Panc1 (cell line): ENCODE measurements at regions not wholly inside any gene's neighbourhood (a gene's known extent, or its start where the extent isn't known, plus 50 kb on each side); places are given as distances from the start of the nearest gene placed in this dataset.
"Not testable (repeated sequence)": the region's sequence is repeated elsewhere in the genome, so short reads cannot be mapped to it uniquely, and the experiment has no call there.

ENCODE experiments used
- ATAC-seq: fragments of 200-7000 bp; cut with Tn5 transposase; 2 replicates; pipeline ENCODE4 v1.9.1; 2020; ENCODE audit warnings: mild to moderate bottlenecking, moderate library complexity
- BruUV-seq: library from RNA; stranded (reverse); fragments of 400-500 nt; replicated peaks from 2 replicates; lab custom pipeline; 2021; lab: Mats Ljungman, UMichigan
- CTCF ChIA-PET: fragments of 300-600 bp; sonication (Branson Sonifier 250); formaldehyde crosslinking; loops from one replicate; lab custom pipeline; 2022; ENCODE audit warnings: antibody characterized with exemption; lab: Charles Lee
- POLR2A ChIA-PET: fragments of 300-600 bp; sonication (Branson Sonifier 250); formaldehyde crosslinking; loops from one replicate; lab custom pipeline; 2022; ENCODE audit warnings: antibody characterized with exemption; lab: Charles Lee
- DNase-seq: peaks from one replicate; pipeline ENCODE4 v3.0.0-alpha.2; 2010; ENCODE audit warnings: low read depth, low spot score
- H3K27ac ChIP-seq: 2 replicates; pipeline ENCODE4 v1.5.1; 2011; ENCODE audit warnings: mild to moderate bottlenecking, low read length, inconsistent platforms
- H3K27me3 ChIP-seq: fragments of 200-500 bp; sonication (Bioruptor generic); 2 replicates; pipeline ENCODE4 v1.6.0; 2014; ENCODE audit warnings: low read length, inconsistent platforms; ENCODE audit not compliant: control insufficient read depth, insufficient read depth
- H3K36me3 ChIP-seq: fragments of 200-500 bp; sonication (Bioruptor generic); 2 replicates; pipeline ENCODE4 v1.5.1; 2014; ENCODE audit warnings: inconsistent platforms, mild to moderate bottlenecking, low read length, moderate library complexity; ENCODE audit not compliant: control insufficient read depth, insufficient read depth
- H3K4me1 ChIP-seq: 2 replicates; pipeline ENCODE4 v1.5.1; 2011; ENCODE audit warnings: inconsistent platforms, mild to moderate bottlenecking, low read length, moderate library complexity; ENCODE audit not compliant: control insufficient read depth, insufficient read depth
- H3K4me3 ChIP-seq, 2 experiments: 2 replicates each; pipeline ENCODE4 v1.5.1; 2011 to 2012; ENCODE audit warnings: low read depth in 2 of 2, low read length in 2 of 2, mild to moderate bottlenecking in 2 of 2, inconsistent platforms in 1 of 2, moderate library complexity in 1 of 2
- H3K9me3 ChIP-seq: fragments of 200-500 bp; sonication (Bioruptor generic); 2 replicates; pipeline ENCODE4 v1.5.1; 2014; ENCODE audit warnings: low read depth, mild to moderate bottlenecking, inconsistent platforms, low read length, moderate library complexity; ENCODE audit not compliant: control insufficient read depth, insufficient read depth
- POLR2AphosphoS5 ChIP-seq: IDR thresholded peaks from 2 replicates; pipeline ENCODE4 v1.6.1; 2012; ENCODE audit warnings: mild to moderate bottlenecking, low read depth, low read length, moderate library complexity
- SIN3A ChIP-seq: IDR thresholded peaks from 2 replicates; pipeline ENCODE4 v1.6.1; 2012; ENCODE audit warnings: low read depth, mild to moderate bottlenecking, low read length, moderate library complexity, borderline replicate concordance; ENCODE audit not compliant: insufficient read depth
- TCF7L2 ChIP-seq: IDR thresholded peaks from 2 replicates; pipeline ENCODE4 v1.6.1; 2011; ENCODE audit warnings: mild to moderate bottlenecking, low read depth, low read length, inconsistent platforms
- in situ Hi-C: cut with HindIII; loops from 2 replicates; pipeline ENCODE4 v1.10.0; 2016; ENCODE audit warnings: low sequenced_read_pairs, low pct_unique_long_range_greater_than_20kb
- intact Hi-C: fragments of 100-400 bp; cut with micrococcal nuclease; formaldehyde crosslinking; loops from one replicate; pipeline ENCODE4 v1.10.0; 2022; ENCODE audit not compliant: unreplicated experiment
- TF ChIP-seq, protein P1 (sequence below), 2 experiments: IDR thresholded peaks; 2 replicates each; pipeline ENCODE4 v1.6.1; 2011 to 2012; ENCODE audit warnings: low read depth in 2 of 2, control low read depth in 1 of 2, low read length in 1 of 2, mild to moderate bottlenecking in 1 of 2, moderate library complexity in 1 of 2; ENCODE audit not compliant: insufficient read depth in 1 of 2
- TF ChIP-seq, protein P2 (sequence below): fragments of 450-650 bp; IDR thresholded peaks from 2 replicates; pipeline ENCODE4 v1.5.1; 2017; ENCODE audit warnings: mild to moderate bottlenecking

GRCh38 chr20:55322745-55323144 lies 682.6 kb downstream of the CBLN4 start:
- H3K4me3 ChIP-seq = no peak overlapping the region
- ATAC-seq (no peak), DNase-seq (no peak)
- H3K36me3 ChIP-seq = no peaks in the 10 kb centered on the region
- H3K27ac ChIP-seq = no peak overlapping the region
- H3K27me3 ChIP-seq = no peaks in the 10 kb centered on the region
- no TSS peak for BruUV-seq
- no peaks in the 10 kb centered on the region for H3K4me1 ChIP-seq
- intact Hi-C loops = no loop called here
- TF ChIP-seq, protein P1, sequence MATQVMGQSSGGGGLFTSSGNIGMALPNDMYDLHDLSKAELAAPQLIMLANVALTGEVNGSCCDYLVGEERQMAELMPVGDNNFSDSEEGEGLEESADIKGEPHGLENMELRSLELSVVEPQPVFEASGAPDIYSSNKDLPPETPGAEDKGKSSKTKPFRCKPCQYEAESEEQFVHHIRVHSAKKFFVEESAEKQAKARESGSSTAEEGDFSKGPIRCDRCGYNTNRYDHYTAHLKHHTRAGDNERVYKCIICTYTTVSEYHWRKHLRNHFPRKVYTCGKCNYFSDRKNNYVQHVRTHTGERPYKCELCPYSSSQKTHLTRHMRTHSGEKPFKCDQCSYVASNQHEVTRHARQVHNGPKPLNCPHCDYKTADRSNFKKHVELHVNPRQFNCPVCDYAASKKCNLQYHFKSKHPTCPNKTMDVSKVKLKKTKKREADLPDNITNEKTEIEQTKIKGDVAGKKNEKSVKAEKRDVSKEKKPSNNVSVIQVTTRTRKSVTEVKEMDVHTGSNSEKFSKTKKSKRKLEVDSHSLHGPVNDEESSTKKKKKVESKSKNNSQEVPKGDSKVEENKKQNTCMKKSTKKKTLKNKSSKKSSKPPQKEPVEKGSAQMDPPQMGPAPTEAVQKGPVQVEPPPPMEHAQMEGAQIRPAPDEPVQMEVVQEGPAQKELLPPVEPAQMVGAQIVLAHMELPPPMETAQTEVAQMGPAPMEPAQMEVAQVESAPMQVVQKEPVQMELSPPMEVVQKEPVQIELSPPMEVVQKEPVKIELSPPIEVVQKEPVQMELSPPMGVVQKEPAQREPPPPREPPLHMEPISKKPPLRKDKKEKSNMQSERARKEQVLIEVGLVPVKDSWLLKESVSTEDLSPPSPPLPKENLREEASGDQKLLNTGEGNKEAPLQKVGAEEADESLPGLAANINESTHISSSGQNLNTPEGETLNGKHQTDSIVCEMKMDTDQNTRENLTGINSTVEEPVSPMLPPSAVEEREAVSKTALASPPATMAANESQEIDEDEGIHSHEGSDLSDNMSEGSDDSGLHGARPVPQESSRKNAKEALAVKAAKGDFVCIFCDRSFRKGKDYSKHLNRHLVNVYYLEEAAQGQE (IDR thresholded peaks at IDR 0.05; ENCODE audit: insufficient read depth in 1 of 2, low read depth in 2 of 2, low read length in 1 of 2) = no peak
- TF ChIP-seq, protein P2, sequence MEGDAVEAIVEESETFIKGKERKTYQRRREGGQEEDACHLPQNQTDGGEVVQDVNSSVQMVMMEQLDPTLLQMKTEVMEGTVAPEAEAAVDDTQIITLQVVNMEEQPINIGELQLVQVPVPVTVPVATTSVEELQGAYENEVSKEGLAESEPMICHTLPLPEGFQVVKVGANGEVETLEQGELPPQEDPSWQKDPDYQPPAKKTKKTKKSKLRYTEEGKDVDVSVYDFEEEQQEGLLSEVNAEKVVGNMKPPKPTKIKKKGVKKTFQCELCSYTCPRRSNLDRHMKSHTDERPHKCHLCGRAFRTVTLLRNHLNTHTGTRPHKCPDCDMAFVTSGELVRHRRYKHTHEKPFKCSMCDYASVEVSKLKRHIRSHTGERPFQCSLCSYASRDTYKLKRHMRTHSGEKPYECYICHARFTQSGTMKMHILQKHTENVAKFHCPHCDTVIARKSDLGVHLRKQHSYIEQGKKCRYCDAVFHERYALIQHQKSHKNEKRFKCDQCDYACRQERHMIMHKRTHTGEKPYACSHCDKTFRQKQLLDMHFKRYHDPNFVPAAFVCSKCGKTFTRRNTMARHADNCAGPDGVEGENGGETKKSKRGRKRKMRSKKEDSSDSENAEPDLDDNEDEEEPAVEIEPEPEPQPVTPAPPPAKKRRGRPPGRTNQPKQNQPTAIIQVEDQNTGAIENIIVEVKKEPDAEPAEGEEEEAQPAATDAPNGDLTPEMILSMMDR = no peak
- no peak for TF ChIP-seq POLR2AphosphoS5
- TF ChIP-seq SIN3A = no peak
- no peak for TF ChIP-seq TCF7L2
- POLR2A ChIA-PET = no interaction called here
- H3K9me3 ChIP-seq = no peaks in the 10 kb centered on the region
- CTCF ChIA-PET = no interaction called here
- in situ Hi-C loops = no loop called here

DNA sequence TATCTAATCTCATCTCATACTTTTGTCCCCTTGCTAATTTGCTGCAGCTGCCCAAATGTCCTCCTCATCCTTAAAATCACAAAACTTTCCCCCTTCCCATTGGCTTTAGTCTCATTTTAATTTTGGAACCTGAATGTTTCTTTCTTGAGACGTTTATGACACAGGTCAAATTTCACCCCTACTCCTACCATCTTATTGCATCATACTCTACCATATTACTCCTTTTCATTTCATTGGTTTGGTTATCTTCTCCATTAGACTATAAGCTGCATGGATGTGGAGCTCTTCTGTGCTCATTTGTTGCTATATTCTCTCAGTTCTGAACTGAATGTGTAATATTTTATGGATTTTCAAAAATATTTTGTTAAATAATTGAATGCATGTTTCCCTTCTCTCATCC lies 688.6 kb downstream of the CBLN4 start:
- ChIA-PET CTCF (no interaction called here), POLR2A (no interaction called here)
- no peaks in the 10 kb centered on the region for H3K4me1 ChIP-seq
- ATAC-seq = no peak
- H3K36me3 ChIP-seq = no peaks in the 10 kb centered on the region
- TF ChIP-seq, protein P1 (IDR thresholded peaks at IDR 0.05; ENCODE audit: insufficient read depth in 1 of 2, low read depth in 2 of 2, low read length in 1 of 2) = no peak
- no peak for TF ChIP-seq TCF7L2
- TF ChIP-seq POLR2AphosphoS5 = no peak
- no peak for TF ChIP-seq SIN3A
- TF ChIP-seq, protein P2 = no peak
- no TSS peak for BruUV-seq
- intact Hi-C loops = no loop called here
- DNase-seq = no peak
- no peaks in the 10 kb centered on the region for H3K27me3 ChIP-seq
- H3K27ac ChIP-seq = no peak overlapping the region
- no peak overlapping the region for H3K4me3 ChIP-seq
- in situ Hi-C loops = no loop called here
- H3K9me3 ChIP-seq = no peaks in the 10 kb centered on the region

DNA sequence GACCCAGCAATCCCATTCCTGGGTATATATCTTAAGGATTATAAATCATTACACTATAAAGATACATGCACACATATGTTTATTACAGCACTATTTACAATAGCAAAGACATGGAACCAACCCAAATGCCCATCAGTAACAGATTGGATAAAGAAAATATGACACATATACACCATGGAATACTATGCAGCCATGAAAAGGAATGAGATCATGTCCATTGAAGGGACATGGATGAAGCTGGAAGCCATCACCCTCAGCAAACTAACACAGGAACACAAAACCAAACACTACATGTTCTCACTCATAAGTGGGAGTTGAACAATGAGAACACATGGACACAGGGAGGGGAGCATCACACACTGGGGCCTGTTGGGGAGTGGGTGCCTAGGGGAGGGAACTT lies 694.5 kb downstream of the CBLN4 start:
- H3K36me3 ChIP-seq, in situ Hi-C loops, H3K9me3 ChIP-seq, H3K4me3 ChIP-seq, BruUV-seq, CTCF ChIA-PET, DNase-seq, H3K27me3 ChIP-seq, H3K4me1 ChIP-seq, H3K27ac ChIP-seq, intact Hi-C loops, POLR2A ChIA-PET, ATAC-seq: not testable (repeated sequence)
